ENCODE measurements at regions not wholly inside any gene's neighbourhood (a gene's known extent, or its start where the extent isn't known, plus 50 kb on each side); places are given as distances from the start of the nearest gene placed in this dataset.

DNA sequence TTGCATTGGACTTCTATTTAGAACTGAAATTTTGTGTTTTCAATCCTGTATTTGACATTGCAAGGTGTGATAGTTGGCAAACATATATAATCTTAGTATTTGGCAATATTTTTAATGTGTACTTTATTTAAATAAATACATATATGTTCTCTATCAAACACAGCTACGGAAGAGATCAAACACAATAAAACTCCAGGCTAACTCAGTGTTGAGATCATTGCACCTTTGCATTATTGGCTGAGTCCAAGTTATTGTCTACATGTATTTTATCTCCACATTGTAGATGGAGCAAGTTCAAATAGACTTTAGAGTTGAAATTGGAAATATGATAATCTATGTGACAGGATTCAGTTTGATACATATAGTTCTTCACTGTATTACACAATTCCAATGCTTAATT lies 176.7 kb downstream of the ST6GAL2 start:
- BruUV-seq (replicated peaks), result no TSS peak
- H3K36me3 ChIP-seq (ENCODE audit: control insufficient read depth in 1 of 2, insufficient read depth in 2 of 2, low read length in 2 of 2), result no peaks in the 10 kb centered on the region
- no peak overlapping the region for H3K27ac ChIP-seq (ENCODE audit: low read depth, low read length)
- no peak overlapping the region for H3K4me2 ChIP-seq (ENCODE audit: low read length)
- ATAC-seq (no peak), DNase-seq (ENCODE audit: low read depth, low spot score) (no peak)
- H3K9me2 ChIP-seq (ENCODE audit: insufficient read depth), result no peaks in the 10 kb centered on the region
- no peaks in the 10 kb centered on the region for H4K20me1 ChIP-seq (ENCODE audit: insufficient read depth)
- ChIA-PET POLR2A (no interaction called here), CTCF (no interaction called here), RAD21 (ENCODE audit: low non-redundant PET in 1 of 2, low total read pairs in 2 of 2, uncharacterized antibody in 2 of 2, unreplicated experiment in 2 of 2) (no interaction called here)
- H3K4me3 ChIP-seq (replicated peaks in 1 of 2; ENCODE audit: low read depth in 1 of 2, low read length in 2 of 2), result no peak overlapping the region
- H3K9me3 ChIP-seq (ENCODE audit: control insufficient read depth in 1 of 2, insufficient read depth in 1 of 2, low read depth in 1 of 2, low read length in 2 of 2), result peaks cover 0 to 16% of the 10 kb centered on the region in 2 experiments; a peak in 1 of 4 replicates
- H3K4me1 ChIP-seq (ENCODE audit: control insufficient read depth in 1 of 2, insufficient read depth in 2 of 2, low read length in 2 of 2), result no peaks in the 10 kb centered on the region
- H3K9ac ChIP-seq (ENCODE audit: low read length), result no peak overlapping the region
- TF ChIP-seq RAD21 (IDR thresholded peaks at IDR 0.05; ENCODE audit: low read depth) (no peak), ZNF274 (IDR thresholded peaks at IDR 0.05; ENCODE audit: low read depth, low read length) (no peak), ZFX (IDR thresholded peaks at IDR 0.05) (no peak), SIN3A (IDR thresholded peaks at IDR 0.05; ENCODE audit: low read depth) (no peak), EZH2phosphoT487 (IDR thresholded peaks at IDR 0.05; ENCODE audit: borderline replicate concordance) (no peak), POLR2AphosphoS5 (IDR thresholded peaks at IDR 0.05; ENCODE audit: low read depth, low read length) (no peak), CBX3 (IDR thresholded peaks at IDR 0.05; ENCODE audit: low read depth) (no peak), SP1 (IDR thresholded peaks at IDR 0.05; ENCODE audit: low read depth) (no peak), TCF7L2 (IDR thresholded peaks at IDR 0.05; ENCODE audit: borderline replicate concordance, extremely low read depth, insufficient read depth, insufficient read length) (no peak), SRF (IDR thresholded peaks at IDR 0.05; ENCODE audit: low read depth) (no peak), ELF1 (IDR thresholded peaks at IDR 0.05; ENCODE audit: borderline replicate concordance, low read depth) (no peak), JUND (IDR thresholded peaks at IDR 0.05) (no peak), POLR2A (IDR thresholded peaks at IDR 0.05; ENCODE audit: borderline replicate concordance, extremely low read depth, insufficient read depth, insufficient read length) (no peak)
- TF ChIP-seq, protein P1, sequence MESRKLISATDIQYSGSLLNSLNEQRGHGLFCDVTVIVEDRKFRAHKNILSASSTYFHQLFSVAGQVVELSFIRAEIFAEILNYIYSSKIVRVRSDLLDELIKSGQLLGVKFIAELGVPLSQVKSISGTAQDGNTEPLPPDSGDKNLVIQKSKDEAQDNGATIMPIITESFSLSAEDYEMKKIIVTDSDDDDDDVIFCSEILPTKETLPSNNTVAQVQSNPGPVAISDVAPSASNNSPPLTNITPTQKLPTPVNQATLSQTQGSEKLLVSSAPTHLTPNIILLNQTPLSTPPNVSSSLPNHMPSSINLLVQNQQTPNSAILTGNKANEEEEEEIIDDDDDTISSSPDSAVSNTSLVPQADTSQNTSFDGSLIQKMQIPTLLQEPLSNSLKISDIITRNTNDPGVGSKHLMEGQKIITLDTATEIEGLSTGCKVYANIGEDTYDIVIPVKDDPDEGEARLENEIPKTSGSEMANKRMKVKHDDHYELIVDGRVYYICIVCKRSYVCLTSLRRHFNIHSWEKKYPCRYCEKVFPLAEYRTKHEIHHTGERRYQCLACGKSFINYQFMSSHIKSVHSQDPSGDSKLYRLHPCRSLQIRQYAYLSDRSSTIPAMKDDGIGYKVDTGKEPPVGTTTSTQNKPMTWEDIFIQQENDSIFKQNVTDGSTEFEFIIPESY (IDR thresholded peaks at IDR 0.05; ENCODE audit: extremely low read depth, insufficient replicate concordance, low read length), result no peak
- TF ChIP-seq, protein P2, sequence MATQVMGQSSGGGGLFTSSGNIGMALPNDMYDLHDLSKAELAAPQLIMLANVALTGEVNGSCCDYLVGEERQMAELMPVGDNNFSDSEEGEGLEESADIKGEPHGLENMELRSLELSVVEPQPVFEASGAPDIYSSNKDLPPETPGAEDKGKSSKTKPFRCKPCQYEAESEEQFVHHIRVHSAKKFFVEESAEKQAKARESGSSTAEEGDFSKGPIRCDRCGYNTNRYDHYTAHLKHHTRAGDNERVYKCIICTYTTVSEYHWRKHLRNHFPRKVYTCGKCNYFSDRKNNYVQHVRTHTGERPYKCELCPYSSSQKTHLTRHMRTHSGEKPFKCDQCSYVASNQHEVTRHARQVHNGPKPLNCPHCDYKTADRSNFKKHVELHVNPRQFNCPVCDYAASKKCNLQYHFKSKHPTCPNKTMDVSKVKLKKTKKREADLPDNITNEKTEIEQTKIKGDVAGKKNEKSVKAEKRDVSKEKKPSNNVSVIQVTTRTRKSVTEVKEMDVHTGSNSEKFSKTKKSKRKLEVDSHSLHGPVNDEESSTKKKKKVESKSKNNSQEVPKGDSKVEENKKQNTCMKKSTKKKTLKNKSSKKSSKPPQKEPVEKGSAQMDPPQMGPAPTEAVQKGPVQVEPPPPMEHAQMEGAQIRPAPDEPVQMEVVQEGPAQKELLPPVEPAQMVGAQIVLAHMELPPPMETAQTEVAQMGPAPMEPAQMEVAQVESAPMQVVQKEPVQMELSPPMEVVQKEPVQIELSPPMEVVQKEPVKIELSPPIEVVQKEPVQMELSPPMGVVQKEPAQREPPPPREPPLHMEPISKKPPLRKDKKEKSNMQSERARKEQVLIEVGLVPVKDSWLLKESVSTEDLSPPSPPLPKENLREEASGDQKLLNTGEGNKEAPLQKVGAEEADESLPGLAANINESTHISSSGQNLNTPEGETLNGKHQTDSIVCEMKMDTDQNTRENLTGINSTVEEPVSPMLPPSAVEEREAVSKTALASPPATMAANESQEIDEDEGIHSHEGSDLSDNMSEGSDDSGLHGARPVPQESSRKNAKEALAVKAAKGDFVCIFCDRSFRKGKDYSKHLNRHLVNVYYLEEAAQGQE (IDR thresholded peaks at IDR 0.05; ENCODE audit: low read depth), result no peak
- TF ChIP-seq, protein P3, sequence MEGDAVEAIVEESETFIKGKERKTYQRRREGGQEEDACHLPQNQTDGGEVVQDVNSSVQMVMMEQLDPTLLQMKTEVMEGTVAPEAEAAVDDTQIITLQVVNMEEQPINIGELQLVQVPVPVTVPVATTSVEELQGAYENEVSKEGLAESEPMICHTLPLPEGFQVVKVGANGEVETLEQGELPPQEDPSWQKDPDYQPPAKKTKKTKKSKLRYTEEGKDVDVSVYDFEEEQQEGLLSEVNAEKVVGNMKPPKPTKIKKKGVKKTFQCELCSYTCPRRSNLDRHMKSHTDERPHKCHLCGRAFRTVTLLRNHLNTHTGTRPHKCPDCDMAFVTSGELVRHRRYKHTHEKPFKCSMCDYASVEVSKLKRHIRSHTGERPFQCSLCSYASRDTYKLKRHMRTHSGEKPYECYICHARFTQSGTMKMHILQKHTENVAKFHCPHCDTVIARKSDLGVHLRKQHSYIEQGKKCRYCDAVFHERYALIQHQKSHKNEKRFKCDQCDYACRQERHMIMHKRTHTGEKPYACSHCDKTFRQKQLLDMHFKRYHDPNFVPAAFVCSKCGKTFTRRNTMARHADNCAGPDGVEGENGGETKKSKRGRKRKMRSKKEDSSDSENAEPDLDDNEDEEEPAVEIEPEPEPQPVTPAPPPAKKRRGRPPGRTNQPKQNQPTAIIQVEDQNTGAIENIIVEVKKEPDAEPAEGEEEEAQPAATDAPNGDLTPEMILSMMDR (IDR thresholded peaks at IDR 0.05 in 2 of 3, conservative IDR thresholded peaks at IDR 0.05 in 1 of 3; ENCODE audit: borderline replicate concordance in 1 of 3, insufficient read depth in 1 of 3, low read depth in 2 of 3, low read length in 2 of 3), result no peak
- TF ChIP-seq, protein P4, sequence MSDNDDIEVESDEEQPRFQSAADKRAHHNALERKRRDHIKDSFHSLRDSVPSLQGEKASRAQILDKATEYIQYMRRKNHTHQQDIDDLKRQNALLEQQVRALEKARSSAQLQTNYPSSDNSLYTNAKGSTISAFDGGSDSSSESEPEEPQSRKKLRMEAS (IDR thresholded peaks at IDR 0.05), result no peak
- intact Hi-C loops (cut with micrococcal nuclease), result no loop called here
- H2AFZ ChIP-seq (ENCODE audit: low read depth, low read length, poor library complexity, severe bottlenecking), result no peak overlapping the region
- no peaks in the 10 kb centered on the region for H3K27me3 ChIP-seq (ENCODE audit: insufficient read depth, low read length)
- H3K79me2 ChIP-seq (ENCODE audit: insufficient read depth, low read length), result no peaks in the 10 kb centered on the region

Measured in HCT116 (cell line).